ENCODE measurements at regions not wholly inside any gene's neighbourhood (a gene's known extent, or its start where the extent isn't known, plus 50 kb on each side); places are given as distances from the start of the nearest gene placed in this dataset.

- Histone ChIP-seq H3K9me3 (ENCODE audit: control insufficient read depth in 1 of 2, insufficient read depth in 1 of 2, low read depth in 1 of 2, low read length in 2 of 2) (no peaks in the 10 kb centered on the region), H3K36me3 (ENCODE audit: control insufficient read depth in 1 of 2, insufficient read depth in 2 of 2, low read length in 2 of 2) (no peaks in the 10 kb centered on the region), H3K9me2 (ENCODE audit: insufficient read depth) (no peaks in the 10 kb centered on the region), H2AFZ (ENCODE audit: low read depth, low read length, poor library complexity, severe bottlenecking) (no peak overlapping the region), H4K20me1 (ENCODE audit: insufficient read depth) (no peaks in the 10 kb centered on the region), H3K4me3 (replicated peaks in 1 of 2; ENCODE audit: low read depth in 1 of 2, low read length in 2 of 2) (no peak overlapping the region), H3K4me2 (ENCODE audit: low read length) (no peak overlapping the region), H3K4me1 (ENCODE audit: control insufficient read depth in 1 of 2, insufficient read depth in 2 of 2, low read length in 2 of 2) (no peaks in the 10 kb centered on the region), H3K27ac (ENCODE audit: low read depth, low read length) (no peak overlapping the region), H3K9ac (ENCODE audit: low read length) (no peak overlapping the region), H3K79me2 (ENCODE audit: insufficient read depth, low read length) (no peaks in the 10 kb centered on the region), H3K27me3 (ENCODE audit: insufficient read depth, low read length) (no peaks in the 10 kb centered on the region)
- ChIA-PET POLR2A (no interaction called here), CTCF (no interaction called here), RAD21 (ENCODE audit: low non-redundant PET in 1 of 2, low total read pairs in 2 of 2, uncharacterized antibody in 2 of 2, unreplicated experiment in 2 of 2) (no interaction called here)
- intact Hi-C loops (cut with micrococcal nuclease), result no loop called here
- ATAC-seq (no peak), DNase-seq (ENCODE audit: low read depth, low spot score) (no peak)
- no TSS peak for BruUV-seq (replicated peaks)
- no peak for TF ChIP-seq ATF3 (IDR thresholded peaks at IDR 0.05)
- TF ChIP-seq REST (IDR thresholded peaks at IDR 0.05; ENCODE audit: low read depth), result no peak
- TF ChIP-seq JUND (IDR thresholded peaks at IDR 0.05), result no peak
- no peak for TF ChIP-seq TCF7L2 (IDR thresholded peaks at IDR 0.05; ENCODE audit: borderline replicate concordance, extremely low read depth, insufficient read depth, insufficient read length)
- no peak for TF ChIP-seq POLR2A (IDR thresholded peaks at IDR 0.05; ENCODE audit: borderline replicate concordance, extremely low read depth, insufficient read depth, insufficient read length)
- TF ChIP-seq POLR2AphosphoS5 (IDR thresholded peaks at IDR 0.05; ENCODE audit: low read depth, low read length), result no peak
- TF ChIP-seq SIN3A (IDR thresholded peaks at IDR 0.05; ENCODE audit: low read depth), result no peak
- TF ChIP-seq YY1 (IDR thresholded peaks at IDR 0.05; ENCODE audit: extremely low read depth, insufficient replicate concordance, low read depth, low read length), result no peak
- TF ChIP-seq EGR1 (IDR thresholded peaks at IDR 0.05; ENCODE audit: low read depth), result no peak
- no peak for TF ChIP-seq ZNF274 (IDR thresholded peaks at IDR 0.05; ENCODE audit: low read depth, low read length)
- no peak for TF ChIP-seq CBX3 (IDR thresholded peaks at IDR 0.05; ENCODE audit: low read depth)
- TF ChIP-seq EZH2 (IDR thresholded peaks at IDR 0.05), result no peak
- no peak for TF ChIP-seq RAD21 (IDR thresholded peaks at IDR 0.05; ENCODE audit: low read depth)
- no peak for TF ChIP-seq ZFX (IDR thresholded peaks at IDR 0.05)
- TF ChIP-seq EZH2phosphoT487 (IDR thresholded peaks at IDR 0.05; ENCODE audit: borderline replicate concordance), result no peak
- TF ChIP-seq ELF1 (IDR thresholded peaks at IDR 0.05; ENCODE audit: borderline replicate concordance, low read depth), result no peak
- no peak for TF ChIP-seq MAX (IDR thresholded peaks at IDR 0.05)
- TF ChIP-seq ZBTB33 (IDR thresholded peaks at IDR 0.05; ENCODE audit: extremely low read depth, insufficient replicate concordance, low read length), result no peak
- TF ChIP-seq FOSL1 (IDR thresholded peaks at IDR 0.05; ENCODE audit: low read depth), result no peak
These were observed 1173.5 kb downstream of the RPA4 start for GRCh38 chrX:98057176-98057575.

All from HCT116 (cell line).